Progenitor cell of endocrine pancreas (in vitro differentiated cells): ENCODE measurements at regions not wholly inside any gene's neighbourhood (a gene's known extent, or its start where the extent isn't known, plus 50 kb on each side); places are given as distances from the start of the nearest gene placed in this dataset.

Experiments used
- DNase-seq: peaks from one replicate; pipeline ENCODE4 v3.0.0; 2021; ENCODE audit warnings: low spot score; ENCODE audit not compliant: unreplicated experiment
- H3K27ac Mint-ChIP-seq: 2 replicates; pipeline ENCODE4 v1.8.0; 2021; ENCODE audit warnings: mild to moderate bottlenecking, moderate library complexity, mixed read lengths
- H3K27me3 Mint-ChIP-seq: 2 replicates; pipeline ENCODE4 v1.8.0; 2021; ENCODE audit warnings: mixed read lengths
- H3K36me3 Mint-ChIP-seq: 2 replicates; pipeline ENCODE4 v1.8.0; 2022; ENCODE audit warnings: mixed read lengths; ENCODE audit not compliant: insufficient read depth
- H3K4me1 Mint-ChIP-seq: 2 replicates; pipeline ENCODE4 v1.8.0; 2021; ENCODE audit warnings: low read depth, mixed read lengths
- H3K4me3 Mint-ChIP-seq: 2 replicates; pipeline ENCODE4 v1.8.0; 2021; ENCODE audit warnings: low read depth, mild to moderate bottlenecking, moderate library complexity, mixed read lengths
- H3K9me3 Mint-ChIP-seq: 2 replicates; pipeline ENCODE4 v1.8.0; 2021; ENCODE audit warnings: low read depth, mixed read lengths
- TF ChIP-seq, protein P1 (sequence below): fragments of 200-600 bp; sonication (generic); IDR thresholded peaks from one replicate; pipeline ENCODE4 v1.5.0; 2021; ENCODE audit warnings: antibody characterized with exemption, mild to moderate bottlenecking; ENCODE audit not compliant: unreplicated experiment

- H3K9me3 Mint-ChIP-seq, result no peaks in the 10 kb centered on the region
- H3K4me1 Mint-ChIP-seq, result no peaks in the 10 kb centered on the region
- no peak overlapping the region for H3K4me3 Mint-ChIP-seq
- TF ChIP-seq, protein P1, sequence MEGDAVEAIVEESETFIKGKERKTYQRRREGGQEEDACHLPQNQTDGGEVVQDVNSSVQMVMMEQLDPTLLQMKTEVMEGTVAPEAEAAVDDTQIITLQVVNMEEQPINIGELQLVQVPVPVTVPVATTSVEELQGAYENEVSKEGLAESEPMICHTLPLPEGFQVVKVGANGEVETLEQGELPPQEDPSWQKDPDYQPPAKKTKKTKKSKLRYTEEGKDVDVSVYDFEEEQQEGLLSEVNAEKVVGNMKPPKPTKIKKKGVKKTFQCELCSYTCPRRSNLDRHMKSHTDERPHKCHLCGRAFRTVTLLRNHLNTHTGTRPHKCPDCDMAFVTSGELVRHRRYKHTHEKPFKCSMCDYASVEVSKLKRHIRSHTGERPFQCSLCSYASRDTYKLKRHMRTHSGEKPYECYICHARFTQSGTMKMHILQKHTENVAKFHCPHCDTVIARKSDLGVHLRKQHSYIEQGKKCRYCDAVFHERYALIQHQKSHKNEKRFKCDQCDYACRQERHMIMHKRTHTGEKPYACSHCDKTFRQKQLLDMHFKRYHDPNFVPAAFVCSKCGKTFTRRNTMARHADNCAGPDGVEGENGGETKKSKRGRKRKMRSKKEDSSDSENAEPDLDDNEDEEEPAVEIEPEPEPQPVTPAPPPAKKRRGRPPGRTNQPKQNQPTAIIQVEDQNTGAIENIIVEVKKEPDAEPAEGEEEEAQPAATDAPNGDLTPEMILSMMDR, result no peak
- no peak for DNase-seq
- H3K27me3 Mint-ChIP-seq, result no peaks in the 10 kb centered on the region
- no peak overlapping the region for H3K27ac Mint-ChIP-seq
- H3K36me3 Mint-ChIP-seq, result no peaks in the 10 kb centered on the region
Measured at GRCh38 chr18:40993363-40993762, 961.7 kb upstream of the PIK3C3 start.

- Mint-ChIP-seq H3K4me1 (peaks cover 3% of the 10 kb centered on the region), H3K36me3 (no peaks in the 10 kb centered on the region), H3K27ac (no peak overlapping the region), H3K9me3 (no peaks in the 10 kb centered on the region), H3K27me3 (no peaks in the 10 kb centered on the region), H3K4me3 (no peak overlapping the region)
- DNase-seq, result no peak
- TF ChIP-seq, protein P1, result no peak
Measured at GRCh38 chr18:40987581-40987980, 967.5 kb upstream of the PIK3C3 start.

GRCh38 chr18:40985436-40985835 lies 969.6 kb upstream of the PIK3C3 start:
- no peak for DNase-seq
- H3K36me3 Mint-ChIP-seq, result no peaks in the 10 kb centered on the region
- H3K4me1 Mint-ChIP-seq, result peaks cover 3% of the 10 kb centered on the region
- H3K4me3 Mint-ChIP-seq, result no peak overlapping the region
- no peaks in the 10 kb centered on the region for H3K27me3 Mint-ChIP-seq
- TF ChIP-seq, protein P1, result no peak
- no peaks in the 10 kb centered on the region for H3K9me3 Mint-ChIP-seq
- H3K27ac Mint-ChIP-seq, result no peak overlapping the region

DNA sequence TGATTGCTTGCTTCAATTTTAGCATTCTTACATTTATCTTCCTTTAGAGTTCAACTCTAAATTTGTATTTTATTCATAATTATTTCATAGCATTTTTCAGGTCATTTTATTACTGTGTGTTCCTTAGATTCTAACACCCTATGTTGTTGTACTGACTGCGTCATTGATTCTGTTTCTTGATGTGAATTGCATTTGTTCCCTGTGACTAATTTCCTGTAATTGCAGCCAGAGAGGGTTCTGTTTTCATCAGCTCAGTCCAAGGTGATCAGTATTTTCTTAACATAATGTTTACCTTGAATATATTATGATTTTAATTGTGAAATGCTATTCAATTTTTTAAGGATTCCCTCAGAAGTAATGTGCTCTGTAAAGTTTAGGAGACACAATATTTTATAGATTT lies 970.2 kb upstream of the PIK3C3 start:
- H3K9me3 Mint-ChIP-seq, result no peaks in the 10 kb centered on the region
- H3K27ac Mint-ChIP-seq, result no peak overlapping the region
- H3K27me3 Mint-ChIP-seq, result no peaks in the 10 kb centered on the region
- TF ChIP-seq, protein P1, result no peak
- H3K4me3 Mint-ChIP-seq, result no peak overlapping the region
- no peak for DNase-seq
- no peaks in the 10 kb centered on the region for H3K36me3 Mint-ChIP-seq
- peaks cover 3% of the 10 kb centered on the region for H3K4me1 Mint-ChIP-seq

DNA sequence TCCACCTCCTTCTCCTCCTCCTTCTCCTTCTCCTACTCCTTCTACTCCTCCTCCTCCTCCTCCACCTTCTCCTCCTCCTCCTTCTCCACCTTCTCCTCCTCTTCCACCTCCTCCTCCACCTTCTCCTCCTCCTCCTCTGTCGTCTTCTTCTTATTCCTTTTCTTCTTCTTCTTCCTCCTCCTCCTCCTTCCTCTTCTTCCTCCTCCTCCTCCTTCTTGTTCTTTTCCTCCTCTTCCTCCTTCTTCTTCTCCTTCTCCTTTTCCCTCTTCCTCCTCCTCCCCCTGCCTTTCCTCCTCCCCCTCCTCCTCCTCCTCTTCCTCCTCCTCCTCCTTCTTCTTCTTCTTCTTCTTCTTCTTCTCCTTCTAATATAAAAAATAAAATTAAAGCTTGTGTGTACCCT lies 971.2 kb upstream of the PIK3C3 start:
- Mint-ChIP-seq H3K4me3 (no peak overlapping the region), H3K36me3 (no peaks in the 10 kb centered on the region)

More for the DNA sequence above, 971.2 kb upstream of the PIK3C3 start:
- no peaks in the 10 kb centered on the region for H3K9me3 Mint-ChIP-seq
- no peak overlapping the region for H3K27ac Mint-ChIP-seq
- TF ChIP-seq, protein P1, result no peak
- DNase-seq, result no peak
- peaks cover 3% of the 10 kb centered on the region for H3K4me1 Mint-ChIP-seq
- H3K27me3 Mint-ChIP-seq, result no peaks in the 10 kb centered on the region
